Colonic mucosa (tissue), 4 donors: ENCODE measurements at regions not wholly inside any gene's neighbourhood (a gene's known extent, or its start where the extent isn't known, plus 50 kb on each side); places are given as distances from the start of the nearest gene placed in this dataset.

Experiments used
- DNase-seq: peaks from one replicate; pipeline ENCODE4 v3.0.0-alpha.2; 2020
- H3K27ac ChIP-seq: fragments of 200-600 bp; one replicate; pipeline ENCODE4 v1.8.0; 2021
- H3K27me3 ChIP-seq: fragments of 200-600 bp; one replicate; pipeline ENCODE4 v1.8.0; 2021
- H3K36me3 ChIP-seq: fragments of 200-600 bp; one replicate; pipeline ENCODE4 v1.8.0; 2021
- H3K4me1 ChIP-seq: fragments of 200-600 bp; one replicate; pipeline ENCODE4 v1.8.0; 2021; ENCODE audit warnings: mild to moderate bottlenecking
- H3K4me3 ChIP-seq: fragments of 200-600 bp; one replicate; pipeline ENCODE4 v1.8.0; 2021
- H3K9ac ChIP-seq, 2 donors: one replicate each; pipeline ENCODE4 v1.7.0; 2013; ENCODE audit warnings: control low read depth in 2 of 2, low read depth in 2 of 2, low read length in 2 of 2
- H3K9me3 ChIP-seq: fragments of 200-600 bp; one replicate; pipeline ENCODE4 v1.8.0; 2021
- CTCF ChIP-seq: fragments of 200-600 bp; IDR thresholded peaks from one replicate; pipeline ENCODE4 v1.8.0; 2022; ENCODE audit warnings: antibody characterized with exemption, mild to moderate bottlenecking
- intact Hi-C: fragments of 100-400 bp; cut with DNase I; formaldehyde crosslinking; loops from one replicate; pipeline ENCODE4 v1.14.1; 2022
- donor health status: healthy.
- donor health status: DM: no; HTN: no; CAD: no.
- donor health status: DM: no; HTN: no; CAD: no.

- H3K4me1 ChIP-seq = no peaks in the 10 kb centered on the region
- no peaks in the 10 kb centered on the region for H3K9me3 ChIP-seq
- DNase-seq = no peak
- H3K27me3 ChIP-seq = no peaks in the 10 kb centered on the region
- H3K36me3 ChIP-seq = no peaks in the 10 kb centered on the region
- H3K9ac ChIP-seq = no peak overlapping the region
- intact Hi-C loops = no loop called here
- H3K4me3 ChIP-seq = no peak overlapping the region
- H3K27ac ChIP-seq = no peak overlapping the region
- no peak for TF ChIP-seq CTCF
These were observed 1503.9 kb upstream of the MIR17HG start for GRCh38 chr13:89843621-89844020.

DNA sequence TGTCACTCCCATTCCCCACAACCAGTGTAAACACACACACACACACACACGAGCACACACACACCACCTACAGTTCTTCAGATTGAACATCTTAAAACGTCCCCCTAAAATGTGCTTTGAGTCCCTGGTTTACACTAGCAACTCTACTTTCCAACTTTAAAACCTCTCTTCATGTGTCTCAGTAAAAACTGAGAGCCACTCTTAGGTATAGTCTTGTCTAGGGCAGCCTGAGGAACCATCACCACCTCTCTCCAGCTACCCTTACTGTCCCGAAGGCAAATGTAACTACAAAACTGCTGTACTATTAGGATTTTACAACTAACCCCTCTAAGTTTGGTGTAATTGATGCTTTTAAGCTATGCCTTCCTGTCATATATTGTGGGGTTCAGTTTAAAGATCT, 1501.6 kb upstream of the MIR17HG start:
- Histone ChIP-seq H3K36me3 (no peaks in the 10 kb centered on the region), H3K9ac (no peak overlapping the region)
- TF ChIP-seq CTCF = no peak

GRCh38 chr13:89846926-89847585, 1500.4 kb upstream of the MIR17HG start:
- intact Hi-C loops = no loop called here
- no peak overlapping the region for H3K4me3 ChIP-seq
- H3K4me1 ChIP-seq = no peaks in the 10 kb centered on the region
- H3K9ac ChIP-seq = no peak overlapping the region
- no peak overlapping the region for H3K27ac ChIP-seq
- no peaks in the 10 kb centered on the region for H3K27me3 ChIP-seq
- TF ChIP-seq CTCF = no peak
- H3K36me3 ChIP-seq = no peaks in the 10 kb centered on the region
- DNase-seq = no peak
- H3K9me3 ChIP-seq = no peaks in the 10 kb centered on the region

More for the DNA sequence above, 1501.6 kb upstream of the MIR17HG start:
- intact Hi-C loops = no loop called here
- Histone ChIP-seq H3K9me3 (no peaks in the 10 kb centered on the region), H3K4me1 (no peaks in the 10 kb centered on the region), H3K27me3 (no peaks in the 10 kb centered on the region), H3K27ac (no peak overlapping the region), H3K4me3 (no peak overlapping the region)
- DNase-seq = no peak

DNA sequence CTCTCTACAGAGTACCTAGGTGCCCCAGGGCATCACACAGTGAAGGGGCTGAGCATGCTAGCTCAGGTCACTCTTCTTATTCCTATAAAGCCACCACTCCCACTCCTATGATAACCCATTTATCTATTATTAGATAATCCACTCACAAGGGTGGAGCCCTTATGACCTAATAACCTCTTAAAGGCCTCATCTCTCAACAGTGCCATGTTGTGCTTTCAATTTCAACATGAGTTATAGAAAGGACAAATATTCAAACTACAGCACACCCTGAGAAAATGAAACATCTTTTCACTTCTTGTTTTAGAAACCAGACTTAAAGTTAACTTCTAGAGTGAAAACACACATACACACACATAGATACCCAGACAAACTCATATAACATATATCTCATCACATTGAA, 1494.9 kb upstream of the MIR17HG start:
- Histone ChIP-seq H3K9me3 (no peaks in the 10 kb centered on the region), H3K9ac (no peak overlapping the region), H3K27me3 (no peaks in the 10 kb centered on the region), H3K27ac (no peak overlapping the region), H3K36me3 (no peaks in the 10 kb centered on the region), H3K4me1 (no peaks in the 10 kb centered on the region), H3K4me3 (no peak overlapping the region)
- intact Hi-C loops = no loop called here
- TF ChIP-seq CTCF = no peak
- DNase-seq = no peak

GRCh38 chr13:89856512-89856911, 1491.0 kb upstream of the MIR17HG start:
- no peak overlapping the region for H3K27ac ChIP-seq
- H3K27me3 ChIP-seq = no peaks in the 10 kb centered on the region
- intact Hi-C loops = no loop called here
- no peaks in the 10 kb centered on the region for H3K4me1 ChIP-seq
- no peak for DNase-seq
- no peak for TF ChIP-seq CTCF
- no peaks in the 10 kb centered on the region for H3K36me3 ChIP-seq
- H3K9ac ChIP-seq = no peak overlapping the region
- H3K4me3 ChIP-seq = no peak overlapping the region
- H3K9me3 ChIP-seq = no peaks in the 10 kb centered on the region
